GM21423 (cell line): ENCODE measurements at regions not wholly inside any gene's neighbourhood (a gene's known extent, or its start where the extent isn't known, plus 50 kb on each side); places are given as distances from the start of the nearest gene placed in this dataset.

Source experiments
- ATAC-seq: cut with Tn5 transposase; IDR thresholded peaks from one replicate; pipeline ENCODE4 v1.9.1; 2021; ENCODE audit warnings: mild to moderate bottlenecking, moderate library complexity; ENCODE audit not compliant: unreplicated experiment

DNA sequence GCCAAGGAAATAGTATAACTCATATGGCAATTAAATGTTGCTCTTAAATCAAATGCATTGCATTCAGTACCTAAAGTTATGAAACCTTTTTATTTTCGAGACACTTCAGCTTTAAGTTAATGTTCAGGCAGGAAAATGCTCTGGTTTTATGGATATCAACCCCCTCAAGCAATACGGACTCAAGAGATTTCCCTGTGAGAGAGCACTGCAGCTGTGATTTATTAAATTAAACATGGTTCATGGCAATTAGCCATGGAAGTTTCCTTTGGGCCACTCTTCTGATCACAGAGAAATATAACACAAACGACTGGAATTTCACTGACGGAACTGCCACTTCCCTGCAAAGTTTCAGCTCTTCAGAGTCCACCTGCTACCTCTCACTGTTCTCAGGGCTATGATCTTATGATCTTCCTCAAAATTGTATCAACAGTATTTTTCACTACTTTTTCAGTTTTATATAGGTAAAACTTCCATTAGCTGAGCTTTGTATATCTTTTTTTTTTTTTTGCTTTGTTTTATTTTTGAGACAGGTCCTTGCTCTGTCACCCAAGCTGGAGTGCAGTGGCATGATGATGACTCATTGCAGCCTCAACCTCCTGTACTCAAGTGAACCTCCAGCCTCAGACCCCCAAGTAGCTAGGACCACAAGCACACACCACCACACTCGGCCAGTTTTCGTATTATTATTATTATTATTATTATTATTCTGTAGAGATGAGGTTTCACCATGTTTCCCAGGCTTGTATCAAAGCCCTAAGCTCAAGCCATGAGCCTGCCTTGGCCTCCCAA lies 923.1 kb upstream of the TMPRSS15 start:
- ATAC-seq: no peak

DNA sequence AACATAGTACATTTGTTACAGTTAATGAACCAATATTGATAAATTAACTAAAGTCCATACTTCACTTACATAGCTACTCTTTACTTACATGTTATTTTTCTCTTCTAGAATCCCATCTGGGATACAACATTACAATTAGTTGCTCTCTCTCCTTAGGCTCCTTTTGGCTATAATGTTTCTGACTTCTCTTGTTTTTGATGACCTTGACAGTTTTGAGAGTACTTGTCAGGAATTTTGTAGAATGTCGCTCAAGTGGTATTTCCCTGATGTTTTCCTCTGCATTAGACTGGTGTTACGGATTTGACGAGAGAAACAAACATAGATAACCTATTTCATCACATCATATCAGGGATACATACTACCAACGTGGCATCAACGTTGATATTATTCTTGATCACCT lies 925.4 kb upstream of the TMPRSS15 start:
- no peak for ATAC-seq

DNA sequence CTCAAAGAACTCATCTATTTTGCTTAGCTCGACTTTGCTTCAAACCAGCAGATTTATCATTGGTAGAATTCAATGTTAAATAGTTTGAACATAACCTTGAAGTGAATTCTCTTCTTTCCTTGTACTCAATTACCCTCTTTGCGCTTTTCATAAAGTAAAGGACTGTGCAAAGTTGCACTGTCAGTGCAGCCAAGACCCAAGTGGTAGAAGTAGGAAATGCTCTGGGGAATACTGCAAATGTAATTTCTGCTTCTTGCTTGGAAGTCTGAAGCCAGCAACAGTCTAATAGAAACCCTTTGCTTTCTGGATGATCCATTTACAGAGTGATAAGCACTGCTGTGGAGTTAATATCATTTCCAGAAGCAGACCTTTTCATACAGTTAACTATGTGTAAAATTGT lies 936.7 kb upstream of the TMPRSS15 start:
- no peak for ATAC-seq

DNA sequence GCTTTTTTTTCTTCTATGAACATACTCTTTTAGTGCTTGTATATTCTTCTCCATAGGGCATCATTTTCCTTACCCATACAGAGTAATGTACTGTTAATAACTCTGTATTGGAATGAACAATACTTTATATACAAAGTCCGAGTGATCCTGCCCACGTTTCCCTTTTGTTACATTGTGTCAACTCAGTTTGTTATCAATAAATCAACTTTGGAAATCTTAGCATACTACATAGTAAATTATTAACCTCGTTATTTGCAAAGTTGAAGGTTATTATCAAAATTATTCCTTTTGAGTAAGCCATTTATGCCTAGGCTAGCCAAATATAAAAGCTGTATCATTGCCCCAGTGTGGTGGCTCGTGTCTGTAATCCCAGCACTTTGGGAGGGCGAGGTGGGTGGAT lies 937.4 kb upstream of the TMPRSS15 start:
- ATAC-seq: no peak

DNA sequence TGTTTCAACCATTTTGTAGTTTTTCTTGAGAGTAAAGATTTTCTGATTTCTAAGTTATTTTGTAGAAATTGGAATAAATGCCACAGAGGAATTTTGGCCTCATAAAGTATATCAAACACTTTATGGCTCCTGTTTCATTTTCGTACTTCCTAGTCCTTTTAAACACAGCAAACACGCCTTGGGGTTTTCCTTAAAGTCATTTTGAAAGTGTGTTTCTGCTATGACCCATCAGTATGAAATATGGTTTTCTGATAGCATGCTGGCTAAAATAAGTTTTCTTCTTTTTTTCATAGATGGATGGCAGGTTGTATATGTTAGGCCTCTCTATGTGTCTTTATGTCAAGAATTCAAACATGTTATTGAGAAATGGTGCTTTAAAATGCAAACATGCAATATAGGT lies 940.1 kb upstream of the TMPRSS15 start:
- ATAC-seq: no peak

DNA sequence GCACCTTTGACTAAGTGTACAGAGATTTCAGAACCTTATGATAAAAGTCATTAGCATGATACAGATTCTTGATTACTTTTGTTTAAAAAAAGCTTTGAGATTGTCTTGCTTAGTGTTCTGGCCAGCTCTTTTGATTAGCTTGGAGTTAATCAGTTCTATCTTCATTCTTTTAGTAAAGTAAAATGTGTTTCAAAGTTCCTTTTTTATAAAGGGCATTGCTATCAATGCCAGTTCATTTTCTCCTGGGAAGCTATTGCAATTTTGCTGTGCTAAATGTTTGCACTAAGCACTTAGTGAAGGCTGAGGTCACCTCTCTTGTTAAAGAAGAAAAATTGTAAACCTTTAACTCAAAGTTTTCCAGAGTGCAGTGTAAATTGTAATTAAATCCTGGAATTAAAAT lies 946.7 kb upstream of the TMPRSS15 start:
- no peak for ATAC-seq

DNA sequence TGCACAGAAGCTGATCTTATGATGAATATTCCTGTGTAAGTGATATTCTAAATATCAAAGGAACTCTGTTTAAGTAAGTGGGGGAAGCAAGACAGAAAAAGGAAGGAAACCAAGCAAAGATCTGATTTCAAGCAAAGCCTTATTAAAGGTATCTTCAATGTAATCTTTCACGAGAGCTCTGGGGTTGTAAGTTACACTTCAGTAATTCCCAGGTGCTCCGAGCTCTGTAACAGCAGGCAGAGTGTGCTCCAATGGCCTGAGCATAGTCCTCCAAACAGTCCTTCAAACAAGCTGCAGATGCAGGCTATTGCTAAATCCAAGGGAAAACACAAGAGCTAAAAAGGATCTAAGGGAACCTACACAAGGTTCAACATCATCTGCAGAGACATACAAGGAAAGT lies 949.7 kb upstream of the TMPRSS15 start:
- ATAC-seq: no peak

DNA sequence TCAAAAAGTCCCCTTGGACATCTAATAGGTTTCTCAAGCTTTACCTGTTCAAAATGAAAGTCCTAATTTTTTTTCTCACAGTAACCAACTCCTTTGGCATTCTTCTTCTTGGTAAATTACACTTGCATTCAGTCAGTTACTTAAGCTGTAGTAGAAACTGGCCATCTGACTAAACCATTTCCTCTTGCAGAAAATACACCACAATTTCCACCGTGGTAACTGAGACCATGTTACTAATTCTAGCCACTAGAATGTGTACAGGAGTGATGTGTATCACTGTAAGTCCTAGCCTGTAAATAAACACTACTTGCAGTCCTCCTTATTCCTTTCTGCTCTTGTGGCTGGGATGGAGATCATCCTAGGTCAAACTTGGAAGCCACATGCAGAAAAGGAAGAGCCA lies 965.4 kb upstream of the TMPRSS15 start:
- no peak for ATAC-seq

DNA sequence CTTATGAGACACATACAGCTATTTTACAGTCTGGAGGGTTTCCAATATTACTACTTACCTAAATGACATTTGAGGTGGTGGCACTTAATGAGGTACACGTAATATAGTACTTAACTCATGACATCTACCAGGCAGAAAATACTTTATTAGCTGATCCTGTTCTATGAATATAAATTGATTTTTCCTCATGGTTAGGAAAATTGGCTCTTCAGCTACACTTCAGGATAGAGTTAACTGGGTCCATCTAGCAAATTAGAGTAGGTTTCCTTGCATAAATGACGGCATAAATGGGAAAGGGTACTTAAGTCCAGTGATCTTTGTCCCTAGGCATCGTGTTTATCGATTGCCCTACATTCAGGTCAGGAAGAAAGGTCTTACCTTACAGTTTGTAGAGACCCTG lies 988.8 kb upstream of the TMPRSS15 start:
- no peak for ATAC-seq

DNA sequence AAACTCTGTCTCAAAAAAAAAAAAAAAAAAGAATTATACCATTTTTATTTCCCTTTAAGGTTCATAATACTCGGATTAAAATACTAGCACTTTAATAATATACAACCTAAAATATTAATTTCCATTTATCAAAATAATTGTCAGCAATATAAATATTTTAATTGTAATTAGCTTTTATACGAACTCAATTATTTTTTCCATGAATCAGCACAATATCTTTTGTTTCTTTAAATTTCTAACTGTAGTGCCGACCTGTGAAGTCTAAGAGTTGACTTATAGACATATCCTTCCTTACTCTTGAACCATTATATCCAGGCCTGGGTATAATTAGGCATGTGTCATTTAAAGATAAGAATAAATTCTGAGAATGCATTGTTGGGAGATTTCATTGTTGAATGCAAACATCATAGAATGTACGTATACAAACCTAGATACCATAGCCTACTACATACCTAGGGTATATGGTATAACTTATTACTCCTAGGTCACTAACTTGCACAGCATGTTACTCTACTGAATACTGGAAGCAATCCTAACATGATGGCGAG lies 996.7 kb upstream of the TMPRSS15 start:
- ATAC-seq: no peak

DNA sequence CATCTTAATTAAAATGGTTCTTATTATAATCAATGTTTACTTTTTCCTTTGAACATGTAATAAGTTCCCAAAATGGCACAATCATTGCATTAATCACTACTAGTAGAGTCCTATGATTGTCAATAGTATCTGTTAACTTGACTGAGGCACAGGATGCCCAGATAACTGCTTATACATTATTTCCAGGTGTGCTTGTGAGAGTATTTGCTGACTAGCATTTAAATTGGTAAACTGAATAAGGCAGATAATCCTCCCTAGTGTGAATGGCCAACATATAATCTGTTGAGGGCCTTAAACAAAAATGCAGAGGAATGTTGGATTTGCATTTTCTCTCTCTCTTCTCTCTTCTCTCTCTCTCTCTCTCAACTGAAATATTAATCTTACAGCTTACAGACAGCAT lies 999.3 kb upstream of the TMPRSS15 start:
- ATAC-seq: no peak

DNA sequence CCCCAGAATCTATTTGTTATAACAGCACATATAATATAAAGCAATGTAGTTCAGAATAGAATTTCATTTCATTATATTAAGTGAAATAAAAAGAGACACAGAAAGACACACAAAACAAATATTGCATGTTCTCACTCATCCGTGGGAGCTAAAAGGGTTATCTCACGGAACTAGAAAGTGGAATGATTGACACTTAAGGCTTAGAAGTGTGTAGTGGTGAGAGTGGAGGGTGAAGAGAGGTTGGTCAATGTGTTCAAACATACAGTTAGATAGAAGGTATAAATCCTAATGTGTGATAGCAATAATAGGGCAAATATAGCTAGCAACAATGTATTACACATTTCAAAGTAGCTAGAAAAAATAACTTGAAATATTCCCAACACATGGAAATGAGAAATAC lies 1001.7 kb upstream of the TMPRSS15 start:
- no peak for ATAC-seq

DNA sequence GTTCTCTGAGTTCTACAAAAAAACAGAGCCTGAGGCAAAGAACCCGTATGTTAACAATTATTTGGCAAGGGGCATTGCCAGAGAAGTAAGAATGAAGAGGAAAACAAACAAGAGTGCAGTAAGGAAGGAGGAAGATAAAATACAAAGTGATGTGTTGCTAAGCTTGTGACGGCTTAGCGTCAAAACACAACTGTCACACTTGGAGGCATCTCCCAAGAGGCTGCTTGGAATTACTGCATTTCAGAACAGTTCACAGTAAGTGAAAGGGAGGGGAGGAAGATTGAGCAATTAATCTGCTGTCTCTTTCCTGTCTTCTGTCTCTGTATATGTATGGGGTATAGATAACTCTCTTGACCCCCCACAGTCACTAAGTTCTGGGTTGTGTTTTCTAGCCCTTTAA lies 1017.0 kb upstream of the TMPRSS15 start:
- ATAC-seq: no peak

DNA sequence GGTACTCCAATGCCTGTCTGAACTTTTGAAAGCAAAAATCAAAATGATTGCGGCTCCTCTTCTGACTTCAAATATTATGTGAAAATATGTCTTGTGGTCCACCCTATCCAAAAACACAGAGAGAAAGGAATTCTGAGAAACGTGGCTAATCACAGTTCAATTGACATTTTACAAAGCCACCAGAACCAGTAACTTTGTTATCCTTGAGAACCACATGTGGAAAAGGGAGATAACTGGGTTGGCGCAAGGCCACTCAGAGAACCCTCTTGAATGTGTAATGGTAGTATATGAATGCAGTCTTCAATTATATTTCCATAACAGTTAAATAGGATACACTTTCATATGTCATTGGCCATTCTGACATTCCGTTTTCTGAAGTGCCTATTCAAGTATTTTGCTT lies 1030.0 kb upstream of the TMPRSS15 start:
- ATAC-seq: no peak

DNA sequence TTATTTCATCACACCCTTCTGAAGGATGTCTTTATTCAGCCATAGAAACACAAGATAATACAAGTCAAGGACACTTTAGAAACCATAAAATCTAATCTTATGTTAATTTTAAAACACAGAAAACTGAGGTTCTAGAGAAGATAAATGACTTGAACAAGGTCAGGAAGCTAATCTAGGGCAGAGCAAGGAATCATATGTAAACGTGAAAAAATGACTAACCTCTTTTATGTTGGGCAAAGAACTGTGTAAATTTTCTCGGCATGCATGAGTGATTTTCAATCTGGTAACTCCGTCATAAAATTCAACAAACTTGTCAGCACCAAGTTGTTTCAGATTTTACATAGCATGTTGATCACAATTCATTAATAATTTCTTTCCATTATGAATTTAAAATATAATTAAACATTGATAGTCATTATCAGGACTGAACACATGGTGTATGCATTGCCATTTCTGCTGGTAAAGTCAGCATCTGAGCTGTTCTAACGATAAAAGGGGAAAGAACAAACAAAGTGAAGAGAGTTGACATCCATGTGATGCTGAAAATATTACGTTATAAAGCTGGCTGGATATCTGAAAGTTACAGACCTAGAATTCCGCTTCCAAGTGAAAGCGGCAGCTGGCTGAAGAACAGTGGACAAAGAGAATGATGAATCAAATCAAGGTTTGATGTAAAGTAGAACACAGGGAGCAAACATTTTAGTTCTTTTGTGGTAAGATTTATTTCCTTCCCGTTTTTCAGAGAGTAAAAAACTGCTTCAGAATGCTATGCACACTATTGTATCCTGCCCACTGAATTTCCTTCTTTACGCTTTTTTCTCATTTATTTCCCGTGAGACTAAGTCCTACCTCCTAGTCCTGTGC lies 1037.4 kb upstream of the TMPRSS15 start:
- ATAC-seq: no peak

DNA sequence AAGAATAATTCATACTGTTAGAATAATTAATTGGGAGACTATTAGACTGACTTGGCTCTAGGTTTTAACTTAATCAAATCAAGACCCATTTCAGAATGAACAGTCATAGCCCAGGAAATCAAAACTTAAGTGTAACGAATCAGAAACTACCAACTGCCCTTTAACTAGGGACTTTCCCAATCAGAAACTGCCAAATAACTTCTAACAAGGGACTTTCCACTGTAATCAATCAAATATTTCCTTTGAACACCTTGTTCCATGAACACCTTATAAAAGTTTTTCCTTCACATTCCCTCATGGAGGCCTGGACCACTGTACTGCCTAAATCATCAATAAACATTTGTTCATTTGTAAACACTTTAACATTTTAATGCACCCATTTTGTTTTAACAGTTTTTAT lies 1054.7 kb upstream of the TMPRSS15 start:
- ATAC-seq: no peak

DNA sequence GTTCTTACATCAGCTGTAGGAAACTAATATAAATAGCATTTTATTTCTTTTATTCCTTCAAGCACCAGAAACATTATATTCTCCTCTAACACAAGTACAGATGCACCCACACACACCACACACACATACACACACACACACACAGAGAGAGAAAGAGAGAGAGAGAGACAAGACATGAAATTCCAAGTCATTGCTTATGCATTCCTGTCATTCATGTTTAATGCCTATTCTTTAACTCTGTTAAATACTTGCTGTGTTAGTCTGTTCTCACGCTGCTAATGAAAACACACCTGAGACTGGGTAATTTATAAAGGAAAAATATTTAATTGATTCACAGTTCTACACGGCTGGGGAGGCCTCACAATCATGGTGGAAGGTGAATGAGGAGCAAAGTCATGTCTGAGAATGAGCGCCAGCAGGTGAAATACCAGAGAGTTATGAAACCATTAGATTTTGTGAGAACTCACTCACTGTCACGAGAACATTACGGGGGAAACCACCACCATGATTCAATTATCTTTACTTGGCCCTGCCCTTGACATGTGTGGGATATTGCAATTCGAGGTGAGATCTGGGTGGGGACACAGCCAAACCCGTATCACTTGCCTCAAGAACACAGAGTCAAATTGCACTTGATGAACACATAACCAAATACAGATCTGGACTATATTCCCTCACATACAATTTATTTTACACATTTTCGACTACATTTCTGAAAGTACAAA lies 1058.1 kb upstream of the TMPRSS15 start:
- no peak for ATAC-seq

DNA sequence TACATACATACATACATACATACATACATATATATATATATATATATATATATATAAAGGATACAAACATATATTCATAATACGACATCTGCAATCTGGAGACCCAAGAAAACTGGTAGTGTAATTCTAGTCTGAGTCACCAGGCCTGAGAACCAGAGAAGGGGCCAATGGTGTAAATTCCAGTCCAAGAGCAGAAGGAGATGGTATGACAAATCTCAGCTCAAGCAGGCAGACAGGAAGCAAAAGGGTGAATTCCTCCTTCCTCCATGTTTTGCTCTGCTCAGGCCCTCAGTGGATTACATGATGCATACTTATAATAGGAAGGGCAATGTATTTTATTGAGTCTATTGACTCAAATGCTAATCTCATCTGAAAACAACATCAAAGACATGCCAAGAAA lies 1060.4 kb upstream of the TMPRSS15 start:
- ATAC-seq: no peak

DNA sequence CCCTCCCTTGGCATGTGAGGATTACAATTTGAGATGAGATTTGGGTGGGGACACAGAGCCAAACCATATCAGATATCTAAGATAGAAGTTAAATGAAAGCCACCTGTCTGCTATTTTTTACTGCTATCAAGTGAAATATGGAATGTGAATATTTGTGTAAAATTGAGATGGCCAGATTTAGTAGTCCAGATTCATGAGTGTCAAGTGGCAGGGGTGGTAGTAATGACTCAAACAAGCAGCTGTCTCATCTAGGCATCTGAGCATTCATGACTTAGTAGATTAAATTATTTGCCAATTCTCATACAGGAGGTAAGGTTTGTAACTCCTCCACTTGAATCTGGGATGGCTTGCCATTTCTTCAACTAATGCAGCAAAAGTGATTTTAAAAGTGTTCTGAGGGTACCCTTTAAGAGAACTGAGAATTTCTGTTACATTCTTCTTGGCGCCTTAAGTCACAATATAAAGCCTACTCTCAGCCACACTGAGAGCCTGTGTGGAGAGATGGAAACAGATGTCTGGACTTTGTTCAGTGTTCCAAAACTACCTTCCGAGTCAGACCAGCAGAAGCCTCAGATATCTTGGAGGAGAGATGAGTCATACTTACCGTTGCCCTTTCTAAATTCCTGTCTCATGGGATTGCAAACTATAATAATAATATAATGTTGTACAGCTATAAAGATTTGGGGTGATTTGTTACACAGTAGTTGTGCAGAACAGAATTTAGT lies 1065.6 kb upstream of the TMPRSS15 start:
- no peak for ATAC-seq

DNA sequence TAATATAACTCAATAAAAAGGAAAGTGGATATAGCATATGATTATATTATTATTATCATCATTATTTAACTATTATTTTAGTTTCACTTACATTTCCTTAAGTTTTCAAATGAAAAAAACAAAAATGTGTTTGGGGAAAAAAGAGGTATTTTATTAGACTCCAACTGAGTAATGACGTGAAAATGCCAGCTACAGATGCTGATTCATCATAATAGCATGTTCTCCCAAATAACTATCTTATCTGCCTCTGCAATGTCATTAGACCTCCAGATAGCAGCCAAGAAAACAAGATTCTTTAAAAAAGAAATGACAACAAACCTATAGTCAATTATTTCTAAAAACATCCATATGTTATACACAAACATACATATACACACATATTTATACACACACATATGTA lies 1071.9 kb upstream of the TMPRSS15 start:
- no peak for ATAC-seq

DNA sequence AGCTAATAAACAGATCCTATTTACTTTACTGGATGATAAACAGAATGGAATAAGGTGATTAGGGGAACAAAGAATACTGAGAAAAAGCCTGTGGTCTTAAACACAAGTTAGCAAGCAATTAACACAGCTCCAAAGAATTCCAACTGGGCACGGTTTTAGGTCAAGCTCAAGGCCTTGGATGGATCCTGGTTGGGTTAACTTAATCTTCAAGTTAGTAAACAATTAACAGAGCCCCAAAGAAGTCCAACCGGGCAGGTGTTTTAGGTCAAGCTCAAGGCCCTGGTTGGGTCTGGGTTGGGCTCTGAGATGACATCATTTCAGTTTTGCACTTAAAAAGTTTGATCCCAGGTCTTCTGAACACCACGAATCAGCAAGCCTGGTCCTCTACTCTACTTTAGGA lies 1086.3 kb upstream of the TMPRSS15 start:
- no peak for ATAC-seq
